ENCODE measurements at regions not wholly inside any gene's neighbourhood (a gene's known extent, or its start where the extent isn't known, plus 50 kb on each side); places are given as distances from the start of the nearest gene placed in this dataset.

DNA sequence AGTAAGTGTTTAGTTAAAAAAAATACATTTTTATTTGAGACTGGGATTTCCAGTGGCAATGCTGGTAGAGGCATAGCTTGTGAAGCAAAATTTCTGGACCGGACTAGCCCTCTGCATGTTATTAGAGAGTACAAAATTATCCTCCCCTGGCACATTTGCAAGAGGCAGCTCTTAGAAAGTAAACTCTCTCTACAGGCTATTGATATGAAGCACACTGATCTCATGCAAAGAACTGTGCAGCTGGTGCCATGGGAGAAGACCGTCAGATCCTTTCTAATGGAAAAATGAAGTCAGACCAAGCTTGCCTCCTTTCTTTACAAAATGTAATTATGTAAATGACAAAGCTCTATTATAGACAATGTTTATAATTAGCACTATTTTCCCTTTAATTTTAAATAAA, 2717.2 kb downstream of the PCDH7 start:
- Histone ChIP-seq H3K9me3 (no peaks in the 10 kb centered on the region), H3K27me3 (replicated peaks; ENCODE audit: control insufficient read depth, insufficient read depth, low read length) (no peaks in the 10 kb centered on the region), H3K4me3 (ENCODE audit: low read depth, low read length) (no peak overlapping the region), H3K36me3 (ENCODE audit: control insufficient read depth, insufficient read depth, low read length) (no peaks in the 10 kb centered on the region), H3K4me1 (no peaks in the 10 kb centered on the region)
- no peak for DNase-seq
- TF ChIP-seq, protein P1, sequence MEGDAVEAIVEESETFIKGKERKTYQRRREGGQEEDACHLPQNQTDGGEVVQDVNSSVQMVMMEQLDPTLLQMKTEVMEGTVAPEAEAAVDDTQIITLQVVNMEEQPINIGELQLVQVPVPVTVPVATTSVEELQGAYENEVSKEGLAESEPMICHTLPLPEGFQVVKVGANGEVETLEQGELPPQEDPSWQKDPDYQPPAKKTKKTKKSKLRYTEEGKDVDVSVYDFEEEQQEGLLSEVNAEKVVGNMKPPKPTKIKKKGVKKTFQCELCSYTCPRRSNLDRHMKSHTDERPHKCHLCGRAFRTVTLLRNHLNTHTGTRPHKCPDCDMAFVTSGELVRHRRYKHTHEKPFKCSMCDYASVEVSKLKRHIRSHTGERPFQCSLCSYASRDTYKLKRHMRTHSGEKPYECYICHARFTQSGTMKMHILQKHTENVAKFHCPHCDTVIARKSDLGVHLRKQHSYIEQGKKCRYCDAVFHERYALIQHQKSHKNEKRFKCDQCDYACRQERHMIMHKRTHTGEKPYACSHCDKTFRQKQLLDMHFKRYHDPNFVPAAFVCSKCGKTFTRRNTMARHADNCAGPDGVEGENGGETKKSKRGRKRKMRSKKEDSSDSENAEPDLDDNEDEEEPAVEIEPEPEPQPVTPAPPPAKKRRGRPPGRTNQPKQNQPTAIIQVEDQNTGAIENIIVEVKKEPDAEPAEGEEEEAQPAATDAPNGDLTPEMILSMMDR (IDR thresholded peaks at IDR 0.05; ENCODE audit: insufficient read depth in 1 of 2, low read depth in 1 of 2, low read length in 1 of 2, severe bottlenecking in 1 of 2, unreplicated experiment in 1 of 2), result no peak
- no peaks in the 10 kb centered on the region for H3K27me3 Mint-ChIP-seq (ENCODE audit: insufficient read depth, unreplicated experiment)
- POLR2A ChIA-PET, result no interaction called here
- intact Hi-C loops (cut with micrococcal nuclease; ENCODE audit: unreplicated experiment), result no loop called here
- H3K9me3 Mint-ChIP-seq (ENCODE audit: unreplicated experiment), result no peaks in the 10 kb centered on the region
- H3K36me3 Mint-ChIP-seq (ENCODE audit: insufficient read depth, unreplicated experiment), result no peaks in the 10 kb centered on the region
- H3K27ac Mint-ChIP-seq (ENCODE audit: unreplicated experiment), result no peak overlapping the region
- no TSS peak for BruUV-seq (replicated peaks)
- no peaks in the 10 kb centered on the region for H3K4me1 Mint-ChIP-seq (ENCODE audit: low read depth, unreplicated experiment)
- CTCF ChIA-PET, result no interaction called here
- no peak overlapping the region for H3K4me3 Mint-ChIP-seq (ENCODE audit: unreplicated experiment)

DNA sequence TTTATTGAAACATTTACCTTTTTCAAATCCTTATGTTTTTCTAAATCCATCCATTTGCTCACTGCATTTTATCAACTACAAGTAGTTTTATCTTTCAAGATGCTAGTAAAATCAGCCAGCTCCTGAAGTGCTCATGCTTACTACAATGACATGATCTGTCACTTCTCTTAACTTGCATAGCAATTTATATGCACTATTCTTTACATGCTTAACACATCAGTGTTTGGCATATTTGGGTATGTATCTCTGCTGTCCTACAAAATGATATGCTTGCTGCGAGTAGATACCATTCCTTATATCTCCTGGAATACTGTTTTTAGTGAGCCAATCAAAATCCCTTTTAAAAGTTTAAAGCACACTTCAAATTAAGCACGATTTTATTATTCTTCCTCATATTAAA, 2726.8 kb downstream of the PCDH7 start:
- H3K36me3 Mint-ChIP-seq (ENCODE audit: insufficient read depth, unreplicated experiment), result no peaks in the 10 kb centered on the region
- no peaks in the 10 kb centered on the region for H3K4me1 Mint-ChIP-seq (ENCODE audit: low read depth, unreplicated experiment)
- H3K9me3 Mint-ChIP-seq (ENCODE audit: unreplicated experiment), result no peaks in the 10 kb centered on the region
- BruUV-seq (replicated peaks), result no TSS peak
- intact Hi-C loops (cut with micrococcal nuclease; ENCODE audit: unreplicated experiment), result no loop called here
- H3K4me3 ChIP-seq (ENCODE audit: low read depth, low read length), result no peak overlapping the region
- no peaks in the 10 kb centered on the region for H3K36me3 ChIP-seq (ENCODE audit: control insufficient read depth, insufficient read depth, low read length)
- no peaks in the 10 kb centered on the region for H3K9me3 ChIP-seq
- no peak for DNase-seq
- H3K27me3 Mint-ChIP-seq (ENCODE audit: insufficient read depth, unreplicated experiment), result no peaks in the 10 kb centered on the region
- H3K4me3 Mint-ChIP-seq (ENCODE audit: unreplicated experiment), result no peak overlapping the region
- no peaks in the 10 kb centered on the region for H3K27me3 ChIP-seq (replicated peaks; ENCODE audit: control insufficient read depth, insufficient read depth, low read length)
- H3K4me1 ChIP-seq, result no peaks in the 10 kb centered on the region
- ChIA-PET CTCF (no interaction called here), POLR2A (no interaction called here)
- TF ChIP-seq, protein P1 (IDR thresholded peaks at IDR 0.05; ENCODE audit: insufficient read depth in 1 of 2, low read depth in 1 of 2, low read length in 1 of 2, severe bottlenecking in 1 of 2, unreplicated experiment in 1 of 2), result no peak
- no peak overlapping the region for H3K27ac Mint-ChIP-seq (ENCODE audit: unreplicated experiment)

DNA sequence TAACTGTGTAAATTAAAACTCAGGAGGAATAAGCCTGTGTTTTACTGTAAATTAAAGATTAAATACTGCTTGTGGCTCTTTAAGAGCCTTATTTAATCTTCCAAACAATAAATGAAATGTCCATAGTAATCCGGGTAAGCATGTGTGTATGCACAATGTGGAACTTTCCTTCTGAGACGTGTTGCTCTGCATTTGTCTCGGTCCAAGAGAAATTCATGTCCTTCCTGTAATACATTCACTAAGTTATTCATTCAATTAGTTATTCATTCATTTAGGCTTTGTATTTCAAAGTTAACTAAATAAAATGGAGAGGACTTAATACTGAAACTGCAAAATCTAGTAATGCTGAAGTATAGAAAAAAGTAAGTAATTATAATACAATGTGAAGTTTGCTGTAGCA, 2728.8 kb downstream of the PCDH7 start:
- BruUV-seq (replicated peaks), result no TSS peak
- Mint-ChIP-seq H3K36me3 (ENCODE audit: insufficient read depth, unreplicated experiment) (no peaks in the 10 kb centered on the region), H3K4me1 (ENCODE audit: low read depth, unreplicated experiment) (no peaks in the 10 kb centered on the region), H3K9me3 (ENCODE audit: unreplicated experiment) (no peaks in the 10 kb centered on the region), H3K27me3 (ENCODE audit: insufficient read depth, unreplicated experiment) (no peaks in the 10 kb centered on the region), H3K4me3 (ENCODE audit: unreplicated experiment) (no peak overlapping the region), H3K27ac (ENCODE audit: unreplicated experiment) (no peak overlapping the region)
- no peaks in the 10 kb centered on the region for H3K27me3 ChIP-seq (replicated peaks; ENCODE audit: control insufficient read depth, insufficient read depth, low read length)
- no peak for DNase-seq
- H3K36me3 ChIP-seq (ENCODE audit: control insufficient read depth, insufficient read depth, low read length), result no peaks in the 10 kb centered on the region
- H3K4me3 ChIP-seq (ENCODE audit: low read depth, low read length), result no peak overlapping the region
- H3K4me1 ChIP-seq, result no peaks in the 10 kb centered on the region
- intact Hi-C loops (cut with micrococcal nuclease; ENCODE audit: unreplicated experiment), result no loop called here
- ChIA-PET CTCF (no interaction called here), POLR2A (no interaction called here)
- TF ChIP-seq, protein P1 (IDR thresholded peaks at IDR 0.05; ENCODE audit: insufficient read depth in 1 of 2, low read depth in 1 of 2, low read length in 1 of 2, severe bottlenecking in 1 of 2, unreplicated experiment in 1 of 2), result no peak
- no peaks in the 10 kb centered on the region for H3K9me3 ChIP-seq

Measured in Caco-2 (cell line).